C4-2B (cell line): ENCODE measurements at regions not wholly inside any gene's neighbourhood (a gene's known extent, or its start where the extent isn't known, plus 50 kb on each side); places are given as distances from the start of the nearest gene placed in this dataset.

ENCODE experiments used
- CTCF ChIP-seq: fragments of 450-650 bp; conservative IDR thresholded peaks from 2 replicates; pipeline ENCODE4 v1.5.1; 2017; ENCODE audit warnings: mild to moderate bottlenecking
- ZFX ChIP-seq: fragments of 450-650 bp; IDR thresholded peaks from 2 replicates; pipeline ENCODE4 v1.6.1; 2017

GRCh38 chr10:78146200-78146599 is 112.5 kb downstream of the RPS24 start:
- TF ChIP-seq CTCF: no peak
- no peak for TF ChIP-seq ZFX
